ENCODE measurements at regions not wholly inside any gene's neighbourhood (a gene's known extent, or its start where the extent isn't known, plus 50 kb on each side); places are given as distances from the start of the nearest gene placed in this dataset.
A peak's percentile ranks its signal among the peaks of the same experiment; 100 is the strongest.

DNA sequence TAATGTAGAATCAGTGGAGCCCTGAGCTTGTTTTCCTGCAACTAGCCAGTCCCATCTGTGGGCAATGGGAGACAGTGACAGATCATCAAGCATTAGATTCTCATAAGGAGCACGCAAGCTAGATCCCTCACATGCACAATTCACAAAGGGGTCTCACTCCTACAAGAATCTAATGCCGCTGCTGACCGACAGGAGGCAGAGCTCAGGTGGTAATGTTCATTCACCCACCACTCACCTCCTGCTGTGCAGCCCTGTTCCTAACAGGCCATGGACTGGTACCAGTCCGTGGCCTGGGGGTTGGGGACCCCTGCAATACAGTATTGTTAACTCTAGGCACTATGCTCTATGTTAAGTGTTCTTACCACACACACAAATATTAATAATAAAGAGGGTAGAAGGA, 362.8 kb downstream of the RBM26 start (continued):
- TF ChIP-seq, protein P1, sequence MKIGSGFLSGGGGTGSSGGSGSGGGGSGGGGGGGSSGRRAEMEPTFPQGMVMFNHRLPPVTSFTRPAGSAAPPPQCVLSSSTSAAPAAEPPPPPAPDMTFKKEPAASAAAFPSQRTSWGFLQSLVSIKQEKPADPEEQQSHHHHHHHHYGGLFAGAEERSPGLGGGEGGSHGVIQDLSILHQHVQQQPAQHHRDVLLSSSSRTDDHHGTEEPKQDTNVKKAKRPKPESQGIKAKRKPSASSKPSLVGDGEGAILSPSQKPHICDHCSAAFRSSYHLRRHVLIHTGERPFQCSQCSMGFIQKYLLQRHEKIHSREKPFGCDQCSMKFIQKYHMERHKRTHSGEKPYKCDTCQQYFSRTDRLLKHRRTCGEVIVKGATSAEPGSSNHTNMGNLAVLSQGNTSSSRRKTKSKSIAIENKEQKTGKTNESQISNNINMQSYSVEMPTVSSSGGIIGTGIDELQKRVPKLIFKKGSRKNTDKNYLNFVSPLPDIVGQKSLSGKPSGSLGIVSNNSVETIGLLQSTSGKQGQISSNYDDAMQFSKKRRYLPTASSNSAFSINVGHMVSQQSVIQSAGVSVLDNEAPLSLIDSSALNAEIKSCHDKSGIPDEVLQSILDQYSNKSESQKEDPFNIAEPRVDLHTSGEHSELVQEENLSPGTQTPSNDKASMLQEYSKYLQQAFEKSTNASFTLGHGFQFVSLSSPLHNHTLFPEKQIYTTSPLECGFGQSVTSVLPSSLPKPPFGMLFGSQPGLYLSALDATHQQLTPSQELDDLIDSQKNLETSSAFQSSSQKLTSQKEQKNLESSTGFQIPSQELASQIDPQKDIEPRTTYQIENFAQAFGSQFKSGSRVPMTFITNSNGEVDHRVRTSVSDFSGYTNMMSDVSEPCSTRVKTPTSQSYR (CRISPR knock-in tag; IDR thresholded peaks at IDR 0.05): no peak
- TF ChIP-seq, protein P2, sequence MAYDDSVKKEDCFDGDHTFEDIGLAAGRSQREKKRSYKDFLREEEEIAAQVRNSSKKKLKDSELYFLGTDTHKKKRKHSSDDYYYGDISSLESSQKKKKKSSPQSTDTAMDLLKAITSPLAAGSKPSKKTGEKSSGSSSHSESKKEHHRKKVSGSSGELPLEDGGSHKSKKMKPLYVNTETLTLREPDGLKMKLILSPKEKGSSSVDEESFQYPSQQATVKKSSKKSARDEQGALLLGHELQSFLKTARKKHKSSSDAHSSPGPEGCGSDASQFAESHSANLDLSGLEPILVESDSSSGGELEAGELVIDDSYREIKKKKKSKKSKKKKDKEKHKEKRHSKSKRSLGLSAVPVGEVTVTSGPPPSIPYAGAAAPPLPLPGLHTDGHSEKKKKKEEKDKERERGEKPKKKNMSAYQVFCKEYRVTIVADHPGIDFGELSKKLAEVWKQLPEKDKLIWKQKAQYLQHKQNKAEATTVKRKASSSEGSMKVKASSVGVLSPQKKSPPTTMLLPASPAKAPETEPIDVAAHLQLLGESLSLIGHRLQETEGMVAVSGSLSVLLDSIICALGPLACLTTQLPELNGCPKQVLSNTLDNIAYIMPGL (CRISPR knock-in tag; IDR thresholded peaks at IDR 0.05): no peak
- TF ChIP-seq, protein P3, sequence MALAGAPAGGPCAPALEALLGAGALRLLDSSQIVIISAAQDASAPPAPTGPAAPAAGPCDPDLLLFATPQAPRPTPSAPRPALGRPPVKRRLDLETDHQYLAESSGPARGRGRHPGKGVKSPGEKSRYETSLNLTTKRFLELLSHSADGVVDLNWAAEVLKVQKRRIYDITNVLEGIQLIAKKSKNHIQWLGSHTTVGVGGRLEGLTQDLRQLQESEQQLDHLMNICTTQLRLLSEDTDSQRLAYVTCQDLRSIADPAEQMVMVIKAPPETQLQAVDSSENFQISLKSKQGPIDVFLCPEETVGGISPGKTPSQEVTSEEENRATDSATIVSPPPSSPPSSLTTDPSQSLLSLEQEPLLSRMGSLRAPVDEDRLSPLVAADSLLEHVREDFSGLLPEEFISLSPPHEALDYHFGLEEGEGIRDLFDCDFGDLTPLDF (CRISPR knock-in tag; IDR thresholded peaks at IDR 0.05): no peak
- TF ChIP-seq FOXJ3 (CRISPR knock-in tag; IDR thresholded peaks at IDR 0.05; ENCODE audit: borderline replicate concordance): no peak
- TF ChIP-seq ZNF263 (CRISPR knock-in tag; IDR thresholded peaks at IDR 0.05; ENCODE audit: low read depth): no peak
- TF ChIP-seq, protein P4, sequence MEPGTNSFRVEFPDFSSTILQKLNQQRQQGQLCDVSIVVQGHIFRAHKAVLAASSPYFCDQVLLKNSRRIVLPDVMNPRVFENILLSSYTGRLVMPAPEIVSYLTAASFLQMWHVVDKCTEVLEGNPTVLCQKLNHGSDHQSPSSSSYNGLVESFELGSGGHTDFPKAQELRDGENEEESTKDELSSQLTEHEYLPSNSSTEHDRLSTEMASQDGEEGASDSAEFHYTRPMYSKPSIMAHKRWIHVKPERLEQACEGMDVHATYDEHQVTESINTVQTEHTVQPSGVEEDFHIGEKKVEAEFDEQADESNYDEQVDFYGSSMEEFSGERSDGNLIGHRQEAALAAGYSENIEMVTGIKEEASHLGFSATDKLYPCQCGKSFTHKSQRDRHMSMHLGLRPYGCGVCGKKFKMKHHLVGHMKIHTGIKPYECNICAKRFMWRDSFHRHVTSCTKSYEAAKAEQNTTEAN (CRISPR knock-in tag; IDR thresholded peaks at IDR 0.05): no peak
- TF ChIP-seq, protein P5, sequence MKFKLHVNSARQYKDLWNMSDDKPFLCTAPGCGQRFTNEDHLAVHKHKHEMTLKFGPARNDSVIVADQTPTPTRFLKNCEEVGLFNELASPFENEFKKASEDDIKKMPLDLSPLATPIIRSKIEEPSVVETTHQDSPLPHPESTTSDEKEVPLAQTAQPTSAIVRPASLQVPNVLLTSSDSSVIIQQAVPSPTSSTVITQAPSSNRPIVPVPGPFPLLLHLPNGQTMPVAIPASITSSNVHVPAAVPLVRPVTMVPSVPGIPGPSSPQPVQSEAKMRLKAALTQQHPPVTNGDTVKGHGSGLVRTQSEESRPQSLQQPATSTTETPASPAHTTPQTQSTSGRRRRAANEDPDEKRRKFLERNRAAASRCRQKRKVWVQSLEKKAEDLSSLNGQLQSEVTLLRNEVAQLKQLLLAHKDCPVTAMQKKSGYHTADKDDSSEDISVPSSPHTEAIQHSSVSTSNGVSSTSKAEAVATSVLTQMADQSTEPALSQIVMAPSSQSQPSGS (CRISPR knock-in tag; IDR thresholded peaks at IDR 0.05; ENCODE audit: borderline replicate concordance, low read depth): no peak

DNA sequence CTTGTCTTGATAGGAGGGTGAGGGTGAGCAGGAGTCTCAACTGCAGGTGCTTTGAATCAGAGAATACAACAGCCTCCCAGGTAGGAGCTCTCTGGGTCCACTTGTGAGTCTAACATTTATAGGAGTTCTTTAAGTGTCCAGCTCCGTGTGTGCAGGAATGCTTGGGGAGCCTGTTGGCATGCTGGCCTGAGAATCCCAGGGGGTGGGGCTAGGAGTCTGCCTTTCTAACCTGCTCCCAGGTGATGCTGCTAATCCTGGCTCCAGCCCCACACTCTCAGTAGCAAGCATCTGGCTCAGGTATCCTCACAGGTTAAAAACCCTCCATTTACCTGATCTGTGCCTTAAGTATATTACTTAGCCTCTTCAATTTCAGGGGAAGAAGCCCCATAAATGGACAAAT, 368.9 kb downstream of the RBM26 start:
- H3K27ac Mint-ChIP-seq: no peak overlapping the region
- peak; percentile 14 for DNase-seq (ENCODE audit: low spot score)
- peak; percentile 58 for ATAC-seq
- no peaks in the 10 kb centered on the region for H3K4me1 Mint-ChIP-seq
- ChIA-PET POLR2A (no interaction called here), CTCF (no interaction called here)
- H3K9me3 Mint-ChIP-seq: no peaks in the 10 kb centered on the region
- no peaks in the 10 kb centered on the region for H3K36me3 Mint-ChIP-seq
- no peak overlapping the region for H3K4me3 Mint-ChIP-seq
- no peak for TF ChIP-seq NFATC4 (CRISPR knock-in tag; IDR thresholded peaks at IDR 0.05)
- no peak for TF ChIP-seq ZNF263 (CRISPR knock-in tag; IDR thresholded peaks at IDR 0.05; ENCODE audit: low read depth)
- TF ChIP-seq, protein P6, sequence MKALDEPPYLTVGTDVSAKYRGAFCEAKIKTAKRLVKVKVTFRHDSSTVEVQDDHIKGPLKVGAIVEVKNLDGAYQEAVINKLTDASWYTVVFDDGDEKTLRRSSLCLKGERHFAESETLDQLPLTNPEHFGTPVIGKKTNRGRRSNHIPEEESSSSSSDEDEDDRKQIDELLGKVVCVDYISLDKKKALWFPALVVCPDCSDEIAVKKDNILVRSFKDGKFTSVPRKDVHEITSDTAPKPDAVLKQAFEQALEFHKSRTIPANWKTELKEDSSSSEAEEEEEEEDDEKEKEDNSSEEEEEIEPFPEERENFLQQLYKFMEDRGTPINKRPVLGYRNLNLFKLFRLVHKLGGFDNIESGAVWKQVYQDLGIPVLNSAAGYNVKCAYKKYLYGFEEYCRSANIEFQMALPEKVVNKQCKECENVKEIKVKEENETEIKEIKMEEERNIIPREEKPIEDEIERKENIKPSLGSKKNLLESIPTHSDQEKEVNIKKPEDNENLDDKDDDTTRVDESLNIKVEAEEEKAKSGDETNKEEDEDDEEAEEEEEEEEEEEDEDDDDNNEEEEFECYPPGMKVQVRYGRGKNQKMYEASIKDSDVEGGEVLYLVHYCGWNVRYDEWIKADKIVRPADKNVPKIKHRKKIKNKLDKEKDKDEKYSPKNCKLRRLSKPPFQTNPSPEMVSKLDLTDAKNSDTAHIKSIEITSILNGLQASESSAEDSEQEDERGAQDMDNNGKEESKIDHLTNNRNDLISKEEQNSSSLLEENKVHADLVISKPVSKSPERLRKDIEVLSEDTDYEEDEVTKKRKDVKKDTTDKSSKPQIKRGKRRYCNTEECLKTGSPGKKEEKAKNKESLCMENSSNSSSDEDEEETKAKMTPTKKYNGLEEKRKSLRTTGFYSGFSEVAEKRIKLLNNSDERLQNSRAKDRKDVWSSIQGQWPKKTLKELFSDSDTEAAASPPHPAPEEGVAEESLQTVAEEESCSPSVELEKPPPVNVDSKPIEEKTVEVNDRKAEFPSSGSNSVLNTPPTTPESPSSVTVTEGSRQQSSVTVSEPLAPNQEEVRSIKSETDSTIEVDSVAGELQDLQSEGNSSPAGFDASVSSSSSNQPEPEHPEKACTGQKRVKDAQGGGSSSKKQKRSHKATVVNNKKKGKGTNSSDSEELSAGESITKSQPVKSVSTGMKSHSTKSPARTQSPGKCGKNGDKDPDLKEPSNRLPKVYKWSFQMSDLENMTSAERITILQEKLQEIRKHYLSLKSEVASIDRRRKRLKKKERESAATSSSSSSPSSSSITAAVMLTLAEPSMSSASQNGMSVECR (CRISPR knock-in tag; IDR thresholded peaks at IDR 0.05; ENCODE audit: borderline replicate concordance): no peak
- TF ChIP-seq TEAD4 (CRISPR knock-in tag; IDR thresholded peaks at IDR 0.05): no peak
- no peaks in the 10 kb centered on the region for H3K27me3 Mint-ChIP-seq (ENCODE audit: low read depth)
